ENCODE measurements at regions not wholly inside any gene's neighbourhood (a gene's known extent, or its start where the extent isn't known, plus 50 kb on each side); places are given as distances from the start of the nearest gene placed in this dataset.

DNA sequence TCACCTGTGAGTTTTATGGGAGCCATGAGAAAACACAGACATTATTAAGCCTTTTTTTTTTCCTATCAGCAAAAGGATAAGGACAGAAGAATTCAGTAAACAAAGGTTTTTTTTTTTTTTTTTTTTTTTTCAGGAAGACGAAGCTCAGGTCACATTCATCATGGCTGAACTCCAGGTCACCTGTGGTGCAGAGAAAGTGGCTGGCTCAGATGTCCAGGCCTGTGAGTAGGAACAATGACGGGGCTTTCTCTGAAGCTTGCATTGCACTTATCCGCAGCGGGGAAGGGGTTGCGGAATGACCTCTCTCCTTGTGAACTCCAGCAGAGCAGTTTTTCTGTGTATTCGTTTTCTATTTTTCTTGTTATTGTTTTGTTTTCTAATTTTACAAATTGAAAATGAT is 759.6 kb upstream of the TMEM132C start (continued):
- TF ChIP-seq, protein P1, sequence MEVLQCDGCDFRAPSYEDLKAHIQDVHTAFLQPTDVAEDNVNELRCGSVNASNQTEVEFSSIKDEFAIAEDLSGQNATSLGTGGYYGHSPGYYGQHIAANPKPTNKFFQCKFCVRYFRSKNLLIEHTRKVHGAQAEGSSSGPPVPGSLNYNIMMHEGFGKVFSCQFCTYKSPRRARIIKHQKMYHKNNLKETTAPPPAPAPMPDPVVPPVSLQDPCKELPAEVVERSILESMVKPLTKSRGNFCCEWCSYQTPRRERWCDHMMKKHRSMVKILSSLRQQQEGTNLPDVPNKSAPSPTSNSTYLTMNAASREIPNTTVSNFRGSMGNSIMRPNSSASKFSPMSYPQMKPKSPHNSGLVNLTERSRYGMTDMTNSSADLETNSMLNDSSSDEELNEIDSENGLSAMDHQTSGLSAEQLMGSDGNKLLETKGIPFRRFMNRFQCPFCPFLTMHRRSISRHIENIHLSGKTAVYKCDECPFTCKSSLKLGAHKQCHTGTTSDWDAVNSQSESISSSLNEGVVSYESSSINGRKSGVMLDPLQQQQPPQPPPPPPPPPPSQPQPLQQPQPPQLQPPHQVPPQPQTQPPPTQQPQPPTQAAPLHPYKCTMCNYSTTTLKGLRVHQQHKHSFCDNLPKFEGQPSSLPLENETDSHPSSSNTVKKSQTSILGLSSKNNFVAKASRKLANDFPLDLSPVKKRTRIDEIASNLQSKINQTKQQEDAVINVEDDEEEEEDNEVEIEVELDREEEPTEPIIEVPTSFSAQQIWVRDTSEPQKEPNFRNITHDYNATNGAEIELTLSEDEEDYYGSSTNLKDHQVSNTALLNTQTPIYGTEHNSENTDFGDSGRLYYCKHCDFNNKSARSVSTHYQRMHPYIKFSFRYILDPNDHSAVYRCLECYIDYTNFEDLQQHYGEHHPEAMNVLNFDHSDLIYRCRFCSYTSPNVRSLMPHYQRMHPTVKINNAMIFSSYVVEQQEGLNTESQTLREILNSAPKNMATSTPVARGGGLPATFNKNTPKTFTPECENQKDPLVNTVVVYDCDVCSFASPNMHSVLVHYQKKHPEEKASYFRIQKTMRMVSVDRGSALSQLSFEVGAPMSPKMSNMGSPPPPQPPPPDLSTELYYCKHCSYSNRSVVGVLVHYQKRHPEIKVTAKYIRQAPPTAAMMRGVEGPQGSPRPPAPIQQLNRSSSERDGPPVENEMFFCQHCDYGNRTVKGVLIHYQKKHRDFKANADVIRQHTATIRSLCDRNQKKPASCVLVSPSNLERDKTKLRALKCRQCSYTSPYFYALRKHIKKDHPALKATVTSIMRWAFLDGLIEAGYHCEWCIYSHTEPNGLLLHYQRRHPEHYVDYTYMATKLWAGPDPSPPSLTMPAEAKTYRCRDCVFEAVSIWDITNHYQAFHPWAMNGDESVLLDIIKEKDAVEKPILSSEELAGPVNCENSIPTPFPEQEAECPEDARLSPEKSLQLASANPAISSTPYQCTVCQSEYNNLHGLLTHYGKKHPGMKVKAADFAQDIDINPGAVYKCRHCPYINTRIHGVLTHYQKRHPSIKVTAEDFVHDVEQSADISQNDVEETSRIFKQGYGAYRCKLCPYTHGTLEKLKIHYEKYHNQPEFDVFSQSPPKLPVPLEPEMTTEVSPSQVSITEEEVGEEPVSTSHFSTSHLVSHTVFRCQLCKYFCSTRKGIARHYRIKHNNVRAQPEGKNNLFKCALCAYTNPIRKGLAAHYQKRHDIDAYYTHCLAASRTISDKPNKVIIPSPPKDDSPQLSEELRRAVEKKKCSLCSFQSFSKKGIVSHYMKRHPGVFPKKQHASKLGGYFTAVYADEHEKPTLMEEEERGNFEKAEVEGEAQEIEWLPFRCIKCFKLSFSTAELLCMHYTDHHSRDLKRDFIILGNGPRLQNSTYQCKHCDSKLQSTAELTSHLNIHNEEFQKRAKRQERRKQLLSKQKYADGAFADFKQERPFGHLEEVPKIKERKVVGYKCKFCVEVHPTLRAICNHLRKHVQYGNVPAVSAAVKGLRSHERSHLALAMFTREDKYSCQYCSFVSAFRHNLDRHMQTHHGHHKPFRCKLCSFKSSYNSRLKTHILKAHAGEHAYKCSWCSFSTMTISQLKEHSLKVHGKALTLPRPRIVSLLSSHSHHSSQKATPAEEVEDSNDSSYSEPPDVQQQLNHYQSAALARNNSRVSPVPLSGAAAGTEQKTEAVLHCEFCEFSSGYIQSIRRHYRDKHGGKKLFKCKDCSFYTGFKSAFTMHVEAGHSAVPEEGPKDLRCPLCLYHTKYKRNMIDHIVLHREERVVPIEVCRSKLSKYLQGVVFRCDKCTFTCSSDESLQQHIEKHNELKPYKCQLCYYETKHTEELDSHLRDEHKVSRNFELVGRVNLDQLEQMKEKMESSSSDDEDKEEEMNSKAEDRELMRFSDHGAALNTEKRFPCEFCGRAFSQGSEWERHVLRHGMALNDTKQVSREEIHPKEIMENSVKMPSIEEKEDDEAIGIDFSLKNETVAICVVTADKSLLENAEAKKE (CRISPR knock-in tag; IDR thresholded peaks at IDR 0.05), result no peak
- no peak for TF ChIP-seq CREB1 (CRISPR knock-in tag; IDR thresholded peaks at IDR 0.05; ENCODE audit: low read depth)
- TF ChIP-seq EZH2 (IDR thresholded peaks at IDR 0.05; ENCODE audit: low read depth, unreplicated experiment), result no peak

DNA sequence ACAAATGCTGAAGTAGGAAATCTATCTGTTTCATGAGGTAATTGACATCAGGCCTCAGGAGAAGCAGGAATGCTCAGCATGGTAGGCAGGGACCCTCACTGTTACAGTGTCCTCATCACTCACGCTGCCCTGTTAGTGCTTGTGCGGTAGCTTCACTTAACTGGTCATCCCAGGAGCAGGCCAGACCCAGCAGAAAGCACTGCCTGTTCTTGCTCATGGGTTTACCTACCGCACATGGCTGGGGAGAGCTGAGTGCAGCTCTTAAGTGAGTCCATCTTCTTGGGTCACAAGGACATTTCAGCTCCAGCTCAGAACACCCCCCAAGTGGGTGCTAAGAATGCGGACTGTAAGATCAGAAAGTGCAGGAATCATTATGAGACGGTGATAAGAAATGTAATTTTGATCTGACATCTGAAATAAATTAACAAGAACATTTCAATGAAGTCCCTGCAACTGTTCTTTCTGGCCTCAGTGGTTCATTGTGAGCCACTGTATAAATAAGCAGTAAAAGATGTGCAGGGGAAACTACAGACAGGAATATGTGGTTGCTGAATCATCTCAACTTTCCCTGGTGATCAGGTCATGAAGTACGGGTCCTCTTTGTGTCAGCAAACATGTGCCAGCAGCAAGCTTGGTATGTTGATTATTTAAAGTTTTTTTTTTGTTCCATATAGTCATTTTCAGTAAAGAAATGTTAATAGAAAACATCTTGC is 757.7 kb upstream of the TMEM132C start:
- Mint-ChIP-seq H3K4me3 (no peak overlapping the region), H3K36me3 (ENCODE audit: low read depth) (peaks cover 49% of the 10 kb centered on the region), H3K27me3 (ENCODE audit: insufficient read depth, low read depth, poor library complexity) (peaks cover 3% of the 10 kb centered on the region), H3K27ac (no peak overlapping the region), H3K9me3 (peaks cover 94% of the 10 kb centered on the region), H3K4me1 (no peaks in the 10 kb centered on the region)
- H3K79me2 ChIP-seq (replicated peaks; ENCODE audit: insufficient read depth), result no peaks in the 10 kb centered on the region
- H3K27me3 ChIP-seq (ENCODE audit: insufficient read depth), result no peaks in the 10 kb centered on the region
- H3K27ac ChIP-seq (ENCODE audit: low read depth), result no peak overlapping the region
- H2AFZ ChIP-seq, result no peak overlapping the region
- no peaks in the 10 kb centered on the region for H3K36me3 ChIP-seq (ENCODE audit: insufficient read depth)
- no peak overlapping the region for H3K4me3 ChIP-seq
- DNase-seq (ENCODE audit: low spot score) (no peak), ATAC-seq (no peak)
- no peaks in the 10 kb centered on the region for H3K9me2 ChIP-seq (ENCODE audit: insufficient read depth)
- H4K20me1 ChIP-seq (replicated peaks; ENCODE audit: insufficient read depth), result no peaks in the 10 kb centered on the region
- H3K4me1 ChIP-seq (ENCODE audit: insufficient read depth), result no peaks in the 10 kb centered on the region
- no peaks in the 10 kb centered on the region for H3F3A ChIP-seq (replicated peaks; ENCODE audit: low read depth)
- H3K4me2 ChIP-seq, result no peak overlapping the region
- TF ChIP-seq, protein P2, sequence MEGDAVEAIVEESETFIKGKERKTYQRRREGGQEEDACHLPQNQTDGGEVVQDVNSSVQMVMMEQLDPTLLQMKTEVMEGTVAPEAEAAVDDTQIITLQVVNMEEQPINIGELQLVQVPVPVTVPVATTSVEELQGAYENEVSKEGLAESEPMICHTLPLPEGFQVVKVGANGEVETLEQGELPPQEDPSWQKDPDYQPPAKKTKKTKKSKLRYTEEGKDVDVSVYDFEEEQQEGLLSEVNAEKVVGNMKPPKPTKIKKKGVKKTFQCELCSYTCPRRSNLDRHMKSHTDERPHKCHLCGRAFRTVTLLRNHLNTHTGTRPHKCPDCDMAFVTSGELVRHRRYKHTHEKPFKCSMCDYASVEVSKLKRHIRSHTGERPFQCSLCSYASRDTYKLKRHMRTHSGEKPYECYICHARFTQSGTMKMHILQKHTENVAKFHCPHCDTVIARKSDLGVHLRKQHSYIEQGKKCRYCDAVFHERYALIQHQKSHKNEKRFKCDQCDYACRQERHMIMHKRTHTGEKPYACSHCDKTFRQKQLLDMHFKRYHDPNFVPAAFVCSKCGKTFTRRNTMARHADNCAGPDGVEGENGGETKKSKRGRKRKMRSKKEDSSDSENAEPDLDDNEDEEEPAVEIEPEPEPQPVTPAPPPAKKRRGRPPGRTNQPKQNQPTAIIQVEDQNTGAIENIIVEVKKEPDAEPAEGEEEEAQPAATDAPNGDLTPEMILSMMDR (conservative IDR thresholded peaks at IDR 0.05; ENCODE audit: low read depth in 2 of 2), result no peak
- no peak for TF ChIP-seq EZH2phosphoT487 (IDR thresholded peaks at IDR 0.05; ENCODE audit: unreplicated experiment)
- no peak for TF ChIP-seq ZNF114 (CRISPR knock-in tag; IDR thresholded peaks at IDR 0.05)
- no peak for TF ChIP-seq CREB1 (CRISPR knock-in tag; IDR thresholded peaks at IDR 0.05; ENCODE audit: low read depth)
- no peak for TF ChIP-seq JUNB (IDR thresholded peaks at IDR 0.05; ENCODE audit: unreplicated experiment)
- TF ChIP-seq, protein P1 (CRISPR knock-in tag; IDR thresholded peaks at IDR 0.05), result no peak
